Muscle layer of duodenum (tissue), 2 donors: ENCODE measurements at regions not wholly inside any gene's neighbourhood (a gene's known extent, or its start where the extent isn't known, plus 50 kb on each side); places are given as distances from the start of the nearest gene placed in this dataset.

Experiments
- H3K27ac ChIP-seq: one replicate; pipeline ENCODE4 v1.7.0; 2013; ENCODE audit warnings: mild to moderate bottlenecking, low read length
- H3K27me3 ChIP-seq: one replicate; pipeline ENCODE4 v1.7.0; 2013; ENCODE audit warnings: low read depth, mild to moderate bottlenecking, control low read depth, low read length
- H3K36me3 ChIP-seq, 2 donors: one replicate each; pipeline ENCODE4 v1.7.0; 2013; ENCODE audit warnings: low read length in 2 of 2, control low read depth in 1 of 2, mild to moderate bottlenecking in 1 of 2; ENCODE audit not compliant: insufficient read depth in 2 of 2, control insufficient read depth in 1 of 2
- H3K4me1 ChIP-seq, 2 donors: one replicate each; pipeline ENCODE4 v1.7.0; 2013; ENCODE audit warnings: low read length in 2 of 2, mild to moderate bottlenecking in 2 of 2, control low read depth in 1 of 2, moderate library complexity in 1 of 2; ENCODE audit not compliant: insufficient read depth in 2 of 2, control insufficient read depth in 1 of 2
- H3K4me3 ChIP-seq, 2 donors: one replicate each; pipeline ENCODE4 v1.7.0; 2013; ENCODE audit warnings: low read length in 2 of 2, low read depth in 1 of 2, mild to moderate bottlenecking in 1 of 2
- H3K9me3 ChIP-seq, 2 donors: one replicate each; pipeline ENCODE4 v1.7.0; 2013; ENCODE audit warnings: low read length in 2 of 2, control low read depth in 1 of 2, mild to moderate bottlenecking in 1 of 2; ENCODE audit not compliant: control insufficient read depth in 1 of 2
- donor health status: healthy.

DNA sequence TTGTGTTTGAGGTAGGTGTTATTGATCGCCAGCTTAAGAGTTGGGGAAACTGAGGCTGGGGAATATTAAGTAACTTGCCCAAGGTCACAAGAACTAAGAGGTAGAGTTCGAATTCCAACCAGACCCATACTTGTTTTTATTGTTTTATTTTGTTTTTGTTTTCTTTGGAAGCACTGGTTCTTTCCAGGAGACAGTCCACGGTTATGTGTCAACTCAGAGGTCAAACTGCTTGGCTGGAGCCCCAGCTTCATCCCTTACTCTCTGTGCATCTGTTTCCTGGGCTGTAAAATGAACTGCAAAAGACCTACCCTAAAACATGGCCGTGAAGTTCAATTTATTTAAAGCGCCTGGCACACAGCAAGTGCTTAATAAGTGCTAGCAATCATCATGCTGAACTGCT is 74.4 kb upstream of the MAP1LC3B2 start:
- Histone ChIP-seq H3K27me3 (no peaks in the 10 kb centered on the region), H3K9me3 (peaks cover 0 to 9% of the 10 kb centered on the region in 2 donors), H3K27ac (no peak overlapping the region), H3K4me1 (no peaks in the 10 kb centered on the region), H3K36me3 (no peaks in the 10 kb centered on the region), H3K4me3 (no peak overlapping the region)

DNA sequence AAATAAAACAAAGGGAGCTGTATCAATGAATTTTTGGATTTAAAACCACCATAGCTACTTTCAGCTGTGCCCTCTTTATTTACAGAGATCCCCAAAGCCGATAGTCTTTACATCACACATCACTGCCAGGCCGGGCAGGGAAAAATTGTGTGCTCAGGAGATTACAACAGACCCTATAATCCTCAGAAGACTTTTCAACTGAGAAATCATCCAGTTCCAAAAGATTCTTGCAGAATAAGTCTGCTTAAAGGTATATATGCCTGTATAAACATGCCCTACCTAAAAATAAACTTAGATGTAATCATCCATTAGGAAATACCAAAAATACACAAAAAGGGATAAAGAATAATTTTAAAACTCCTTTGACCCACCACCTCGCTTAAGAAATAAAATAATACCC is 70.1 kb upstream of the MAP1LC3B2 start:
- Histone ChIP-seq H3K36me3 (no peaks in the 10 kb centered on the region), H3K9me3 (peaks cover 0 to 9% of the 10 kb centered on the region in 2 donors), H3K27ac (no peak overlapping the region), H3K4me1 (no peaks in the 10 kb centered on the region), H3K27me3 (no peaks in the 10 kb centered on the region), H3K4me3 (no peak overlapping the region)

DNA sequence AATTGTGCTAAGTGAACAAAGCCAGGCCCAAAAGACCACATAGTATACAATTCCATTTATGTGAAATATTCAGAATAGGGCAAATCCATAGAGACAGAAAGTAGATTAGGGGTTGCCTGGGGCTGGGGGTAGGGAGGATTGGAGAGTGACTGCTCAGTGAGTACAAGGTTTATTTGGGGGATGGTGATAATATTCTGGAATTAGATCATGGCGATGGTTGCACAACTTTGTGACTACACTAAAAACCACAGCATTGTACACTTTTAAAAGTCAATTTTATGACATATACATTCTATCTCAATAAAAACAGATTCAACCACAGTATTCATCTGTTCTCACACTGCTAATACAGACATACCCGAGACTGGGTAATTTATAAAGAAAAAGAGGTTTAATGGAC is 68.7 kb upstream of the MAP1LC3B2 start:
- H3K4me3 ChIP-seq: no peak overlapping the region
- H3K27ac ChIP-seq: no peak overlapping the region
- H3K9me3 ChIP-seq: peaks cover 0 to 9% of the 10 kb centered on the region in 2 donors
- no peaks in the 10 kb centered on the region for H3K27me3 ChIP-seq
- no peaks in the 10 kb centered on the region for H3K4me1 ChIP-seq
- no peaks in the 10 kb centered on the region for H3K36me3 ChIP-seq

DNA sequence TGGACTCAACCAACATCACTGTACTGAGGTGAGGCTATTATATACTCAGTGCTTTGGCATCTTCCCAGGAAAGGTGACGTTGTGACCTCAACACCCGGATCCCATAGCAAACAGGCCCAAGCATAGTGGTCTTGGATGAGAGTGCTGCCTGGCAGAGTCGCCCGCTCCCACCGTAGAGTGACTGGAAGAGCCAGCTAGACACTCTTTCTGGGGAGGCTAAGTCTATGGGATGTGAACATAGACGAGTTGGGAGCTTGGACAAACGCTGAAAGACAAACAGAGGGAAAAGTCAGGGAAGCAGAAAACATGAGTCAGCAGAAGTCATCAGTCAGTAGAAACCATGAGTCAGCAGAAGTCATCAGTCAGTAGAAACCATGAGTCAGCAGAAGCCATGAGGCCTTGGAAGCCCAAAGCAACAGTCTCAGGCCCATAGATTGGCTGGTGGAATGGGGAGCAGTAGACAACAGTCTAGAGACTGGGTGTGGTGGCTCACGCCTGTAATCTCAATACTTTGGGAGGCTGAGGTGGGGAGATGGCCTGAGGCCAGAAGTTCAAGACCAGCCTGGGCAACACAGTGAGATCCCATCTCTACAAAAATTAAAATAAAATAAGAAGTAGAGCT is 66.4 kb upstream of the MAP1LC3B2 start:
- Histone ChIP-seq H3K27me3 (no peaks in the 10 kb centered on the region), H3K9me3 (peaks cover 0 to 6% of the 10 kb centered on the region in 2 donors), H3K4me3 (no peak overlapping the region), H3K27ac (no peak overlapping the region), H3K36me3 (no peaks in the 10 kb centered on the region), H3K4me1 (no peaks in the 10 kb centered on the region)

DNA sequence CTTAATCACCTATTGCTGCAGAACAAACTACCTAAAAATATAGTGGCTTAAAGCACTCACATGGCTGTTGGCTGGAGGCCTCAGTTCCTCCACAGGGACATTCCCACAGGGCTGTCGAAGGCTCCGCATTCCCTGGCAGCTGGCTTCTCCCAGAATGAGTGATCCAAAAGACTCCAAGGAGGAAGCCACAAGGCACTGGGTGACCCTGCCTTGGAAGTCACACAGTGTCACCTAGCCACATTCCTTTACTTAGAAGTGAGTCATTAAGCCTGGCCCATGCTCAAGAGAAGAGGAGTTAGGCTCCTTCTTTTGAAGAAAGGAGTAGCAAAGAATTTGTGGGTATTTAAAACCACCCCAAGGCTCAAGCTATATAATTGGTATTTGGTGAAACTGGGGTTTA is 63.9 kb upstream of the MAP1LC3B2 start:
- Histone ChIP-seq H3K27me3 (no peaks in the 10 kb centered on the region), H3K9me3 (no peaks in the 10 kb centered on the region), H3K27ac (no peak overlapping the region), H3K36me3 (no peaks in the 10 kb centered on the region), H3K4me3 (no peak overlapping the region), H3K4me1 (no peaks in the 10 kb centered on the region)

DNA sequence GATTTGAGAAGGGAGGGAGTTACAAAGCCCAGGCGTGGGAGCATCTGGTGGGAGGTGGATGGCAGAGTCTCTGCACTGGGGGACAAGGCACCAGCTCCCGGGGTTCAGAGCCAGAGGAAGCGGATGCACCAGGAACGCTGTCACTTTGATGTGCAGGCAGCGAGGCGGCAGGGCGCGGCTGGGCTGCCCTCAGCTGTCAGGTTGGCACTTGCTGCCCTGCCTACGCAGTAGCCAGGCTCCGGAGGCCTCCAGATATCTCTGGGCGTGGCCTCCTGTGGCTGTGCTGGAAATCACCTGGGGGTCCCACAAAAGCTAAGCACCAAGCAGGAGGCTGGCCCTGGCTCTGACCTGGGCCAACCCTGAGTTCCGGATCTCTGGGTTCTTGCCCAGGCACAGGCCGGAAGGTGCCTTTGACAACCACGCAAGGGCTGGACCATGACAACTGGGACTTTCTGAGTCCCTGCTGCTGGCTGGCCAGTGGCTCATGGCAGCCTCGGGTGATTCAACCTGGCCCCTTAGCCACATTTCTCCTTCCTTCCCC is 62.1 kb upstream of the MAP1LC3B2 start:
- H3K36me3 ChIP-seq: no peaks in the 10 kb centered on the region
- H3K27ac ChIP-seq: no peak overlapping the region
- no peaks in the 10 kb centered on the region for H3K27me3 ChIP-seq
- H3K4me3 ChIP-seq: no peak overlapping the region
- H3K4me1 ChIP-seq: no peaks in the 10 kb centered on the region
- H3K9me3 ChIP-seq: no peaks in the 10 kb centered on the region

DNA sequence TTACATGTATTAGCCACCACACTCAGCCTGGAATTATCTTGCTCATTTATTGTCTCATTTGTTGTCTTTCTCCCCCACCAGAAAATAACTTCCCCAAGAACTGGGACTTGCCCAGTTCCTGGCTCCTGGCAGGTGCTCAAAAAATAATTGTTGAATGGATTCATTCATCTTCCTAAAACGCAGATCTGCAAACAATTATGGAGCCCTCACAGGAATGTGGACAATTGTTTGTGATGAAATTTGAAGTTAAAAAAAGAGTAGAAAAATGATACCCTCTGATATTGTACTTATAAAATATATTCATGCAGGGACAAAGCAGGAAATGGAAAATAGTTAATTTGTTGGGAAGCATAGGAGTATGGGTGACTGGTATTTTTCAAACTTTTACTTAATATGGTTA is 60.7 kb upstream of the MAP1LC3B2 start:
- Histone ChIP-seq H3K36me3 (no peaks in the 10 kb centered on the region), H3K4me1 (no peaks in the 10 kb centered on the region), H3K27ac (no peak overlapping the region), H3K9me3 (no peaks in the 10 kb centered on the region), H3K27me3 (no peaks in the 10 kb centered on the region), H3K4me3 (no peak overlapping the region)

DNA sequence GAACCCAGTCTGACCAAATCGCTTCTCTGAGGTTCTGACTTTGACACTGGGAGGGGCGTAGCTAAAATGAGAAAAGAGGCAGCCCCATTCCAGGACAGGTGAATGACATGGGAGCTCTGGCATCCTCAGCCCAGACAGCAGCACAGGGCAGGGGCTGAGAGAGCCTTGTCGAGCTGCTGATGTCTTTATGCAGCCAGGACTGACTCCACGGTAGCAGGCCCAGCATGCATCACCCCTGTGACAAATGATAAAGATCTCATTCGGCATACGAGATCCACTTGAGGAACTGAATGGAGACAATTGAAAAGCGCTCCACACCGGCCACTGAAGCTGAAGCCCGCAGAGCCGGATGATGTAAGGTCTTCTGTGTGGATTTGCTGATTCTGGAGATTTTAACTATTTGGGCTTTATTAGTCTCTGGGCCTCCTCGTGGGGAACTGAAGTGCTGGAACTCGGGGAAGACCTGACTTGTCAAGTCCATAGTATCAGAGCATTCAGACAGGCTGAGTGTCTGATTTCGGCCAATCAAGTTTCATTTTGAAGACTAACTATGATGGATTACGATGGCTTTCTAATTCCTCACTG is 56.9 kb upstream of the MAP1LC3B2 start:
- H3K36me3 ChIP-seq: no peaks in the 10 kb centered on the region
- no peaks in the 10 kb centered on the region for H3K4me1 ChIP-seq
- H3K27ac ChIP-seq: no peak overlapping the region
- no peak overlapping the region for H3K4me3 ChIP-seq
- H3K27me3 ChIP-seq: no peaks in the 10 kb centered on the region
- H3K9me3 ChIP-seq: no peaks in the 10 kb centered on the region

DNA sequence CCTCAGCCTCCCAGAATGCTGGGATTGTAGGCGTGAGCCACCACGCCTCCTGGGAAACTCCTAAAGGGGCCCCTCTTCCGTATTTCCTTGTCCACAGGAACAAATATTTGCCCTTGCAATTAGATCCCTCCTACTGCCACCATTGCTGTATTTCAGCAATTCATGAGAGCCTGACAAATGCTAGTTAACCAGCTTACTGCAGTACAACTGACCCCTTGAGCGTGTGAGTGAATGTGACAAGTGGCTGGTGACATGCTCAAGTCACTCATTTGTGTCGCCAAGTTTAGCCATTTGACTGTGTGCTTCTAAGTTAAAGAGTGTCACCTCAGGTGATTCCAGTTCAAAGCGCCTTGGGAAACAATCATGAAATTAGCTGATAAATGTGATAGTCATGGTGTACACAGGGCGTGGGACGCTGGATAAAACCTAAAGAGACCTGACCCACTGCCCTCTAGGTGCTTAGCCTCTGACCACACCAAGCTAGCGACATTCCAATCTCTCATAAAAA is 56.1 kb upstream of the MAP1LC3B2 start:
- H3K4me1 ChIP-seq: peaks cover 0 to 4% of the 10 kb centered on the region in 2 donors
- H3K36me3 ChIP-seq: no peaks in the 10 kb centered on the region
- H3K27me3 ChIP-seq: no peaks in the 10 kb centered on the region
- no peaks in the 10 kb centered on the region for H3K9me3 ChIP-seq
- H3K4me3 ChIP-seq: no peak overlapping the region
- H3K27ac ChIP-seq: no peak overlapping the region

DNA sequence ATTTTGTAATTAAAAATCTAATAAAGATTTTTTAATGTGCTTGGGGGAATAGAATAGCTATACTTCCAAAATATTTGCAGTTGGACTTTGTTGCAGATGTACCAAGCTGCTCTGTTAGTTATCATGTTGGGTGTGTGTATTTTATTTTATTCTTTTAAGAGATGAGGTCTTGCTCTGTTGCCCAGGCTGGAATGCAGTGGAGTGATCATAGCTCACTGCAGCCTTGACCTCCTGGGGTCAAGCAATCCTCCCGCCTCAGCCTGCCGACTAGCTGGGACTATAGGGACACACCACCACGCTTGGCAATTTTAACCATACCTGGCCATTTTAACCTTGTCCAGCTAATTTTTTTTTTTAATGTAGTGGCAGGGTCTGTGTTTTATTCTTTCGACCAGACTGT is 54.7 kb upstream of the MAP1LC3B2 start:
- peaks cover 0 to 5% of the 10 kb centered on the region in 2 donors for H3K4me1 ChIP-seq
- H3K36me3 ChIP-seq: no peaks in the 10 kb centered on the region
- no peak overlapping the region for H3K4me3 ChIP-seq
- no peak overlapping the region for H3K27ac ChIP-seq
- no peaks in the 10 kb centered on the region for H3K9me3 ChIP-seq
- H3K27me3 ChIP-seq: no peaks in the 10 kb centered on the region

DNA sequence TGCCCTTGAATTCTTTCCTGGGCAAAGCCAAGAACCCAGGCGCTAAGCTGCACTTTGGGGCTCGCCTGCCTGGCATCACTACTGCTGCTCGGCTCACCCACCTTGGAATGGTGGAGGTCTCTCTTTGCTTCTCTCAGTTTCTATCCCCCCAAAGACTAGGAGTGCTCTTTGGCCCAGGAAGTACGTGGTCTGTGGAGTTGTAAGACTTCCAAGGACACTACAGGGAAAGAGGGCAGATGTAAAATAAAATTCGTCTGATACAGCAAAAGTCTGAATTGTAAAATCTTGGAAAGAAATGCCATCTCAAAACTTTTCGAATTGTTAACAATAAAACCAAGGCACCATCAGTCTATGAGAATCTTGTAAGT is 52.5 kb upstream of the MAP1LC3B2 start:
- H3K27ac ChIP-seq: no peak overlapping the region
- H3K27me3 ChIP-seq: no peaks in the 10 kb centered on the region
- H3K36me3 ChIP-seq: no peaks in the 10 kb centered on the region
- H3K9me3 ChIP-seq: no peaks in the 10 kb centered on the region
- H3K4me1 ChIP-seq: peaks cover 0 to 5% of the 10 kb centered on the region in 2 donors
- H3K4me3 ChIP-seq: no peak overlapping the region
